ENCODE measurements at regions not wholly inside any gene's neighbourhood (a gene's known extent, or its start where the extent isn't known, plus 50 kb on each side); places are given as distances from the start of the nearest gene placed in this dataset.
A peak's percentile ranks its signal among the peaks of the same experiment; 100 is the strongest.

DNA sequence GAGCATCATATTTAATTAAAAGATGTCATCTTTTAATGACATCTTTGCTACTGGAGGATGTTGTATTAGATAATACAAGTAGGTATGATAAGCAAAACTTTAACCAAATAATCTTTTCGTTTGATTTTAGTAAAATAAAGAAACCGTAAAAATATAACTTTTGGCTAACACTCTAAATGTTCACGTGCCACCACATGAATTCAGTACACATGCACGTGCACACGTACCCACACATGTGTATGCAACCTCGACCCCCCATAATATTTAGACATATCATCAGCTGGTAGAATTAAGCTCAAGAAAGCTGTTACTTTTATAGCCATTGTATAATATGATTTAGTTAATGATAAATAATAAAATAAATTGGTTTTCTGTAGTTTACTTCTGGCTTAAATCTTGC is 566.6 kb upstream of the FBXO33 start:
- H3K4me1 ChIP-seq = no peaks in the 10 kb centered on the region
- no peaks in the 10 kb centered on the region for H3K27me3 ChIP-seq
- TF ChIP-seq POLR2AphosphoS5 (IDR thresholded peaks at IDR 0.05) (no peak), EP300 (IDR thresholded peaks at IDR 0.05) (no peak), POLR2A (IDR thresholded peaks at IDR 0.05) (no peak)
- TF ChIP-seq, protein P1, sequence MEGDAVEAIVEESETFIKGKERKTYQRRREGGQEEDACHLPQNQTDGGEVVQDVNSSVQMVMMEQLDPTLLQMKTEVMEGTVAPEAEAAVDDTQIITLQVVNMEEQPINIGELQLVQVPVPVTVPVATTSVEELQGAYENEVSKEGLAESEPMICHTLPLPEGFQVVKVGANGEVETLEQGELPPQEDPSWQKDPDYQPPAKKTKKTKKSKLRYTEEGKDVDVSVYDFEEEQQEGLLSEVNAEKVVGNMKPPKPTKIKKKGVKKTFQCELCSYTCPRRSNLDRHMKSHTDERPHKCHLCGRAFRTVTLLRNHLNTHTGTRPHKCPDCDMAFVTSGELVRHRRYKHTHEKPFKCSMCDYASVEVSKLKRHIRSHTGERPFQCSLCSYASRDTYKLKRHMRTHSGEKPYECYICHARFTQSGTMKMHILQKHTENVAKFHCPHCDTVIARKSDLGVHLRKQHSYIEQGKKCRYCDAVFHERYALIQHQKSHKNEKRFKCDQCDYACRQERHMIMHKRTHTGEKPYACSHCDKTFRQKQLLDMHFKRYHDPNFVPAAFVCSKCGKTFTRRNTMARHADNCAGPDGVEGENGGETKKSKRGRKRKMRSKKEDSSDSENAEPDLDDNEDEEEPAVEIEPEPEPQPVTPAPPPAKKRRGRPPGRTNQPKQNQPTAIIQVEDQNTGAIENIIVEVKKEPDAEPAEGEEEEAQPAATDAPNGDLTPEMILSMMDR (IDR thresholded peaks at IDR 0.05) = no peak
- H3K4me3 ChIP-seq = no peak overlapping the region
- WGBS, 2 donors = 76 to 87% methylated on average over 6 of the region's 6 CpGs
- intact Hi-C loops (cut with DNase I) = no loop called here
- H3K9me3 ChIP-seq = no peaks in the 10 kb centered on the region
- no peak overlapping the region for H3K27ac ChIP-seq
- no peak for DNase-seq
- H3K36me3 ChIP-seq = no peaks in the 10 kb centered on the region

DNA sequence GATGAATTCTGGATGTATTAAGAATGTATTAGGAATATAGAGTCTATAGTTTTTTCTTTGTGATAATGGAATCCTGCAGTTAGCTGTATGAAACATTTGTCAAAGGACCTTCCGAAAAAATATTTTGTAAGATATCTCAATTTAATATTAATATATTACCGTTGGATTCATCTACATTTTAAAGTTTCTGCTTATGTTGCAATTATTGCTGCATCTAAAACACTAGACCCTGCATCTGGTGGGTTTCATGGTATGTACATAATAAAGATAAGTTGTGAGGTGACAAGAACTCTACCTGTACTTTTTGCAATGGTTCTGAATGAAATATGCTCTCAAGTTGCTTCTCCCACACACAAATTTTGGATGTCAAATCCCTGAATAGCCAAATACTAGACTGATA is 565.9 kb upstream of the FBXO33 start:
- no peaks in the 10 kb centered on the region for H3K27me3 ChIP-seq
- DNase-seq = no peak
- no peak overlapping the region for H3K27ac ChIP-seq
- 87 to 93% methylated on average over 2 of the region's 2 CpGs for WGBS, 2 donors
- intact Hi-C loops (cut with DNase I) = no loop called here
- no peaks in the 10 kb centered on the region for H3K9me3 ChIP-seq
- H3K4me3 ChIP-seq = no peak overlapping the region
- no peaks in the 10 kb centered on the region for H3K4me1 ChIP-seq
- no peaks in the 10 kb centered on the region for H3K36me3 ChIP-seq
- TF ChIP-seq, protein P1 (IDR thresholded peaks at IDR 0.05) = no peak
- TF ChIP-seq POLR2AphosphoS5 (IDR thresholded peaks at IDR 0.05) = no peak

DNA sequence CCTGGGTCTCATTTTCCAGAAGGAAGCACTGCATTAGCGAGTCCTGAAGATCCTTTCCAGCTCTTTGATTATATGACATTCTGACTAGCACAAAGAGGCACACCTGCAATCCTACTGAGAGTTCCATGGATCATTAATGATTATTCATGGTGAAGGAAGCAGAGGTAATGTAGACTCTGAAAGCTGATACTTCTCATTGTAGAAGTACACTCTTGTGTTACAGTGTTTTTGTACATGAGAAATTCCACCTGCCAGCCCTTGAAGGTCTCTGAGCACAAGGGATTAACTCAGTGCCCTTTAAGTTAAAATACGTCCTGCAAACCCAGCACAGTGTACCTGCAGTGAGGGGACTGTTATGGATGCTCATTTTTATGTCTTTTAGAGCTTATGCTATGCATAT is 558.8 kb upstream of the FBXO33 start:
- WGBS, 2 donors = 63 to 76% methylated on average over 2 of the region's 2 CpGs
- H3K4me3 ChIP-seq = no peak overlapping the region

DNA sequence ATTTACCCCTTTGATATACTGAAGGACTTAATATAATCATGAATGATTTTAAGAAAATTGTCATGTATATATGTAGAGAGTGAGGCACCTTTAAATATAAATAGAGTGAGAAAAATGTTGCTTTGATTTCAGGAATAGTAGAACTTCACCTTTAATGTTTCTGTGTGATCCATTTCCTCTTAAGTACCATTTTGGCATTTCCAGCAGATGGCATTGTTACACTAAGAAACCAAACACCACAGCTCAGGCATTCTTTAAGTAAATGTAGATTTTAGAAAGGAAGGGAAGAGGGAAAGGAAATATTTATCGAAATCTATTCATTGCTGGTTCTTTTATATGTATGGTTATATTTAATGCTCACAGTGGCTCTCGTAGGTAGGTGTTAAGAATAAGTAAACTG is 556.7 kb upstream of the FBXO33 start:
- no peak for DNase-seq
- no peaks in the 10 kb centered on the region for H3K36me3 ChIP-seq
- intact Hi-C loops (cut with DNase I) = no loop called here
- H3K4me1 ChIP-seq = no peaks in the 10 kb centered on the region
- no peaks in the 10 kb centered on the region for H3K9me3 ChIP-seq
- 9 to 21% methylated on average over 2 of the region's 2 CpGs for WGBS, 2 donors
- no peaks in the 10 kb centered on the region for H3K27me3 ChIP-seq
- H3K27ac ChIP-seq = no peak overlapping the region
- TF ChIP-seq POLR2AphosphoS5 (IDR thresholded peaks at IDR 0.05) (no peak), POLR2A (IDR thresholded peaks at IDR 0.05) (no peak), EP300 (IDR thresholded peaks at IDR 0.05) (no peak)
- TF ChIP-seq, protein P1 (IDR thresholded peaks at IDR 0.05) = peak in 2 of 4 experiments; percentile 11 to 20
- no peak overlapping the region for H3K4me3 ChIP-seq

More for the DNA sequence above, 558.8 kb upstream of the FBXO33 start:
- Histone ChIP-seq H3K9me3 (no peaks in the 10 kb centered on the region), H3K27ac (no peak overlapping the region), H3K36me3 (no peaks in the 10 kb centered on the region), H3K27me3 (no peaks in the 10 kb centered on the region), H3K4me1 (no peaks in the 10 kb centered on the region)
- TF ChIP-seq EP300 (IDR thresholded peaks at IDR 0.05) = no peak
- TF ChIP-seq POLR2A (IDR thresholded peaks at IDR 0.05) = no peak
- TF ChIP-seq, protein P1 (IDR thresholded peaks at IDR 0.05) = no peak
- no peak for TF ChIP-seq POLR2AphosphoS5 (IDR thresholded peaks at IDR 0.05)
- intact Hi-C loops (cut with DNase I) = no loop called here
- DNase-seq = no peak

DNA sequence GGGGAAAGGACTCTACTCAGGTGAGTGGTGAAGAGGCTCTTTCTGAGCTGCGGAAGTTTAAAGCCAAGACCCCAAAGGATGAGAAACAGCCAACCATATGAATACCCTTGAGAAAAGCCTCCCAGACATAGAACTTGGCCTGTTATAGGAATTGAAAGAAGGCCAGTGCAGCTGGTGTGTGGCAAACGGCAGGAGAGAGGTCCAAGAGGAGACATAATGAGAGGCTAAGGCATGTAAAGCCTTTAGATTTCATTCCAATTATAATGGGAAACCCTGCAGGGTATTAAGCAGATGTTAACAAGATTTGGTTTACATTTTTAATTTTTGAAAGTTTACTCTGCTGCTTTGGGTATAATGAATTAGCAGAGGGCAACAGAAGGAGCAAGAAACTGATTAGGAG is 552.1 kb upstream of the FBXO33 start:
- no peaks in the 10 kb centered on the region for H3K4me1 ChIP-seq
- intact Hi-C loops (cut with DNase I) = no loop called here
- no peak overlapping the region for H3K4me3 ChIP-seq
- DNase-seq = no peak
- no peaks in the 10 kb centered on the region for H3K27me3 ChIP-seq
- no peaks in the 10 kb centered on the region for H3K36me3 ChIP-seq
- TF ChIP-seq, protein P1 (IDR thresholded peaks at IDR 0.05) = no peak
- TF ChIP-seq EP300 (IDR thresholded peaks at IDR 0.05) = no peak
- TF ChIP-seq POLR2AphosphoS5 (IDR thresholded peaks at IDR 0.05) = no peak
- no peak for TF ChIP-seq POLR2A (IDR thresholded peaks at IDR 0.05)
- no peaks in the 10 kb centered on the region for H3K9me3 ChIP-seq
- WGBS, 2 donors = 50 to 61% methylated on average over 2 of the region's 2 CpGs
- no peak overlapping the region for H3K27ac ChIP-seq
